ENCODE measurements at regions not wholly inside any gene's neighbourhood (a gene's known extent, or its start where the extent isn't known, plus 50 kb on each side); places are given as distances from the start of the nearest gene placed in this dataset.
"Not testable (repeated sequence)": the region's sequence is repeated elsewhere in the genome, so short reads cannot be mapped to it uniquely, and the experiment has no call there.

DNA sequence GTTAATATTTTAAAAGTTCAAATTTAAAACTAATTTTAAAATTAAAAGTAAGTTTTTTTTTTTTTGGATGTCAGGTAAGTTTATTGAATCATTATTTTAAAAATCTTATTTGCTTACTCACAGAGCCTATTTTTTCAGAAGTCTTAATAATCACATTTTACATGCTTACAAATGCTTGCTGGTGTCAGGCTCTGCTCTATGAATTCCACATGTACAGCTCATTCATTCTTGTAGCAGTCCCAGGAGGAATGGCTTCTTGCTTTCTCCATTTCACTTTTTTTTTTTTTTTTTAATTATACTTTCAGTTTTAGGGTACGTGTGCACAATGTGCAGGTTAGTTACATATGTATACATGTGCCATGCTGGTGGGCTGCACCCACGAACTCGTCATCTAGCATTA lies 368.1 kb downstream of the HS3ST1 start:
- TF ChIP-seq, protein P1, sequence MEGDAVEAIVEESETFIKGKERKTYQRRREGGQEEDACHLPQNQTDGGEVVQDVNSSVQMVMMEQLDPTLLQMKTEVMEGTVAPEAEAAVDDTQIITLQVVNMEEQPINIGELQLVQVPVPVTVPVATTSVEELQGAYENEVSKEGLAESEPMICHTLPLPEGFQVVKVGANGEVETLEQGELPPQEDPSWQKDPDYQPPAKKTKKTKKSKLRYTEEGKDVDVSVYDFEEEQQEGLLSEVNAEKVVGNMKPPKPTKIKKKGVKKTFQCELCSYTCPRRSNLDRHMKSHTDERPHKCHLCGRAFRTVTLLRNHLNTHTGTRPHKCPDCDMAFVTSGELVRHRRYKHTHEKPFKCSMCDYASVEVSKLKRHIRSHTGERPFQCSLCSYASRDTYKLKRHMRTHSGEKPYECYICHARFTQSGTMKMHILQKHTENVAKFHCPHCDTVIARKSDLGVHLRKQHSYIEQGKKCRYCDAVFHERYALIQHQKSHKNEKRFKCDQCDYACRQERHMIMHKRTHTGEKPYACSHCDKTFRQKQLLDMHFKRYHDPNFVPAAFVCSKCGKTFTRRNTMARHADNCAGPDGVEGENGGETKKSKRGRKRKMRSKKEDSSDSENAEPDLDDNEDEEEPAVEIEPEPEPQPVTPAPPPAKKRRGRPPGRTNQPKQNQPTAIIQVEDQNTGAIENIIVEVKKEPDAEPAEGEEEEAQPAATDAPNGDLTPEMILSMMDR (IDR thresholded peaks at IDR 0.05), result not testable (repeated sequence)
- TF ChIP-seq POLR2A (IDR thresholded peaks at IDR 0.05); POLR2AphosphoS5 (IDR thresholded peaks at IDR 0.05; ENCODE audit: insufficient read depth in 1 of 2, low read depth in 1 of 2): not testable (repeated sequence)
